Activated CD8-positive, alpha-beta memory T cell treated with anti-CD3 and anti-CD28 coated beads for 1 hour (primary cell): ENCODE measurements at regions not wholly inside any gene's neighbourhood (a gene's known extent, or its start where the extent isn't known, plus 50 kb on each side); places are given as distances from the start of the nearest gene placed in this dataset.

ENCODE experiments used
- DNase-seq, 2 donors: peaks; one replicate each; pipeline ENCODE4 v3.0.0-alpha.2; 2020; ENCODE audit warnings: low read depth in 1 of 2; ENCODE audit errors: extremely low read depth in 1 of 2

GRCh38 chr21:43318841-43319781 is 107.8 kb downstream of the SIK1 start:
- no peak for DNase-seq

- DNase-seq = no peak
These were observed 108.6 kb downstream of the SIK1 start for GRCh38 chr21:43318368-43318767.

GRCh38 chr21:43317959-43318358 is 109.0 kb downstream of the SIK1 start:
- no peak for DNase-seq

GRCh38 chr21:43317254-43317748 is 109.6 kb downstream of the SIK1 start:
- no peak for DNase-seq

GRCh38 chr21:43316156-43316845 is 110.6 kb downstream of the SIK1 start:
- DNase-seq = no peak

- DNase-seq = peak in 1 of 2 donors; percentile 8
These were observed 111.4 kb downstream of the SIK1 start for GRCh38 chr21:43315244-43316137.

GRCh38 chr21:43313939-43314405 is 113.0 kb downstream of the SIK1 start:
- DNase-seq = no peak

- no peak for DNase-seq
These were observed 113.6 kb downstream of the SIK1 start for GRCh38 chr21:43313221-43313938.

- no peak for DNase-seq
These were observed 114.2 kb downstream of the SIK1 start for GRCh38 chr21:43312751-43313169.

GRCh38 chr21:43312011-43312410 is 114.9 kb downstream of the SIK1 start:
- DNase-seq = no peak

- no peak for DNase-seq
These were observed 115.6 kb downstream of the SIK1 start for GRCh38 chr21:43311301-43311817.

- DNase-seq = no peak
These were observed 118.1 kb downstream of the SIK1 start for GRCh38 chr21:43308815-43309283.

- no peak for DNase-seq
These were observed 118.7 kb downstream of the SIK1 start for GRCh38 chr21:43308101-43308814.

- no peak for DNase-seq
These were observed 119.3 kb downstream of the SIK1 start for GRCh38 chr21:43307677-43308070.

- DNase-seq = no peak
These were observed 119.8 kb downstream of the SIK1 start for GRCh38 chr21:43306911-43307676.

- no peak for DNase-seq
These were observed 120.5 kb downstream of the SIK1 start for GRCh38 chr21:43306391-43306790.

- no peak for DNase-seq
These were observed 121.1 kb downstream of the SIK1 start for GRCh38 chr21:43305811-43306311.

- DNase-seq = no peak
These were observed 121.6 kb downstream of the SIK1 start for GRCh38 chr21:43305336-43305665.
